ENCODE measurements at regions not wholly inside any gene's neighbourhood (a gene's known extent, or its start where the extent isn't known, plus 50 kb on each side); places are given as distances from the start of the nearest gene placed in this dataset.

DNA sequence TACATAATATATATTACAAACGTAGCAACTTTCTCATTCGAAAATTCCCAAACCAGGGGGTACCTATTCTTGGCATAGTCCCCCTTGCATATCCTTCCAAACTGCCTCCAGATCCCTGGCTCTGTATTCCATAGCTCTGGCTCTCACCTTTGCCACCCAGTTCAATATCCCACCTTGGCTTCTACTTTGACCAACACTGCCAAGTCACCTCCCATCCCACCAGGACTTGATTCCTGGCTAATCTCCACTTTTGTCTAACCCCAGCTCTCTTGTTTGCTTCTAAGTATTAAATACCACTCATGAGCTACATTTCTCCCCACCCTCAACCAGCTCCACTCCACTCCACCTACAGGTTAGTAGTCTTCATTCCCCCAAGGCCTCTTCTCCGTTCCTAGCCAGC lies 103.2 kb upstream of the WDR75 start:
- peaks cover 8 to 15% of the 10 kb centered on the region in 2 donors for H3K9me3 ChIP-seq
- peaks cover 0 to 4% (median 2%) of the 10 kb centered on the region in 4 donors for H3K4me1 ChIP-seq
- peak overlapping the region; percentile 70 to 81 (median 76) for H3K27ac ChIP-seq
- H3K4me3 ChIP-seq: no peak overlapping the region
- no peak for DNase-seq
- intact Hi-C loops (cut with DNase I; ENCODE audit: low total_unique reads) (no loop called here), in situ Hi-C loops (cut with MboI; ENCODE audit: low pct_ligation_motif_present in 1 of 4, low pct_unique_long_range_greater_than_20kb in 1 of 4, low sequenced_read_pairs in 3 of 4) (no loop called here)
- TF ChIP-seq POLR2A (IDR thresholded peaks at IDR 0.05) (no peak), POLR2AphosphoS5 (IDR thresholded peaks at IDR 0.05) (no peak), EP300 (IDR thresholded peaks at IDR 0.05; ENCODE audit: low read depth) (no peak)
- TF ChIP-seq, protein P1, sequence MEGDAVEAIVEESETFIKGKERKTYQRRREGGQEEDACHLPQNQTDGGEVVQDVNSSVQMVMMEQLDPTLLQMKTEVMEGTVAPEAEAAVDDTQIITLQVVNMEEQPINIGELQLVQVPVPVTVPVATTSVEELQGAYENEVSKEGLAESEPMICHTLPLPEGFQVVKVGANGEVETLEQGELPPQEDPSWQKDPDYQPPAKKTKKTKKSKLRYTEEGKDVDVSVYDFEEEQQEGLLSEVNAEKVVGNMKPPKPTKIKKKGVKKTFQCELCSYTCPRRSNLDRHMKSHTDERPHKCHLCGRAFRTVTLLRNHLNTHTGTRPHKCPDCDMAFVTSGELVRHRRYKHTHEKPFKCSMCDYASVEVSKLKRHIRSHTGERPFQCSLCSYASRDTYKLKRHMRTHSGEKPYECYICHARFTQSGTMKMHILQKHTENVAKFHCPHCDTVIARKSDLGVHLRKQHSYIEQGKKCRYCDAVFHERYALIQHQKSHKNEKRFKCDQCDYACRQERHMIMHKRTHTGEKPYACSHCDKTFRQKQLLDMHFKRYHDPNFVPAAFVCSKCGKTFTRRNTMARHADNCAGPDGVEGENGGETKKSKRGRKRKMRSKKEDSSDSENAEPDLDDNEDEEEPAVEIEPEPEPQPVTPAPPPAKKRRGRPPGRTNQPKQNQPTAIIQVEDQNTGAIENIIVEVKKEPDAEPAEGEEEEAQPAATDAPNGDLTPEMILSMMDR (IDR thresholded peaks at IDR 0.05): no peak
- no peaks in the 10 kb centered on the region for H3K27me3 ChIP-seq
- H3K36me3 ChIP-seq: no peaks in the 10 kb centered on the region
- WGBS, 2 donors (ENCODE audit: low coverage in 1 of 2): 57 to 72% methylated on average over 3 of the region's 3 CpGs

DNA sequence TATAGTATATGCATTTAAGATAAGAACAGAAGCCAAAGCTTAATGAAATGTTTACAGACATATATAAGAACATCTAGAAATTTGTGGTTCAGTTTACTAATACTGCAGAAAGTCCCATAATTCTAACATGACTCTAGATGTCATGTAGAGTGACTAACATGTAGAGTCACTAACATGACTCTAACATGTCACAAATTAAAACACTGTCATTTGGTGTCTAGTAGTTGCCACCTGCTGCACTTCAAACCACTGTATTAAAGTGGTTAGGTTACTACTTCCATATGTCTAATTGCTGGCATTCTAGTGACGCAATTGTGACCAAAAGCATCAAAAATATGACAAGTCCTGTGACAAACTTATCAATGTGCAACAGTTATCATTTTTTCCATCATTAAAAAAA lies 100.2 kb upstream of the WDR75 start:
- Histone ChIP-seq H3K27me3 (no peaks in the 10 kb centered on the region), H3K9me3 (peaks cover 8 to 15% of the 10 kb centered on the region in 2 donors), H3K36me3 (no peaks in the 10 kb centered on the region), H3K4me3 (no peak overlapping the region), H3K4me1 (peaks cover 0 to 17% (median 9%) of the 10 kb centered on the region in 4 donors), H3K27ac (no peak overlapping the region)
- 92 to 100% methylated on average over 1 of the region's 1 CpG for WGBS, 2 donors (ENCODE audit: low coverage in 1 of 2)
- intact Hi-C loops (cut with DNase I; ENCODE audit: low total_unique reads) (loop anchor here (10.0 kb wide), 1 partner anchor 54 kb away; no protein-coding TSS in a partner anchor), in situ Hi-C loops (cut with MboI; ENCODE audit: low pct_ligation_motif_present in 1 of 4, low pct_unique_long_range_greater_than_20kb in 1 of 4, low sequenced_read_pairs in 3 of 4) (no loop called here)
- TF ChIP-seq, protein P1 (IDR thresholded peaks at IDR 0.05): no peak
- TF ChIP-seq POLR2AphosphoS5 (IDR thresholded peaks at IDR 0.05): no peak
- no peak for TF ChIP-seq POLR2A (IDR thresholded peaks at IDR 0.05)
- no peak for TF ChIP-seq EP300 (IDR thresholded peaks at IDR 0.05; ENCODE audit: low read depth)
- DNase-seq: no peak

DNA sequence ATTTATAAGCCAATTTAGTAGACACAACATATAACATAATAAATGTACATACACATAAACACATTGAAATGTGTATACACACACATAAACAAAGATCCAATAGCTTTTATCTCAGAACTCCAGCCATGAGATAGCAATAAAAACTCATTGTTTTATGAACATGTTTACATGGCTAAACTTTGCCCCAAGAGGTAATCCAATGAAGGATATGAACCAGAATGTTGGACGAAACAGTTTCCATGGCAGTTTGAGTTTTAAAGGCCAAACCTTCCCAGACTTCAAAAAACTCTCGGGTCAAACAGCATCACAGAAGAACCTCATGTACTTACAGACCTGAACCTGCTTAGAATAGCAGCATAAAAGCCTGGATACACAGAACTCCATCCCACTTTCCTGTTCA lies 97.2 kb upstream of the WDR75 start:
- WGBS, 2 donors (ENCODE audit: low coverage in 1 of 2): 17 to 35% methylated on average over 2 of the region's 2 CpGs
- intact Hi-C loops (cut with DNase I; ENCODE audit: low total_unique reads) (loop anchor here (10.0 kb wide), 1 partner anchor 51 kb away; no protein-coding TSS in a partner anchor), in situ Hi-C loops (cut with MboI; ENCODE audit: low pct_ligation_motif_present in 1 of 4, low pct_unique_long_range_greater_than_20kb in 1 of 4, low sequenced_read_pairs in 3 of 4) (no loop called here)
- Histone ChIP-seq H3K4me3 (no peak overlapping the region), H3K27me3 (no peaks in the 10 kb centered on the region), H3K9me3 (peaks cover 8 to 12% of the 10 kb centered on the region in 2 donors), H3K4me1 (peaks cover 0 to 25% (median 13%) of the 10 kb centered on the region in 4 donors), H3K36me3 (no peaks in the 10 kb centered on the region), H3K27ac (peak overlapping the region in 3 of 4 donors; percentile 35 to 69 (median 55))
- DNase-seq: no peak
- TF ChIP-seq POLR2AphosphoS5 (IDR thresholded peaks at IDR 0.05) (no peak), POLR2A (IDR thresholded peaks at IDR 0.05) (no peak), EP300 (IDR thresholded peaks at IDR 0.05; ENCODE audit: low read depth) (no peak)
- TF ChIP-seq, protein P1 (IDR thresholded peaks at IDR 0.05): no peak

DNA sequence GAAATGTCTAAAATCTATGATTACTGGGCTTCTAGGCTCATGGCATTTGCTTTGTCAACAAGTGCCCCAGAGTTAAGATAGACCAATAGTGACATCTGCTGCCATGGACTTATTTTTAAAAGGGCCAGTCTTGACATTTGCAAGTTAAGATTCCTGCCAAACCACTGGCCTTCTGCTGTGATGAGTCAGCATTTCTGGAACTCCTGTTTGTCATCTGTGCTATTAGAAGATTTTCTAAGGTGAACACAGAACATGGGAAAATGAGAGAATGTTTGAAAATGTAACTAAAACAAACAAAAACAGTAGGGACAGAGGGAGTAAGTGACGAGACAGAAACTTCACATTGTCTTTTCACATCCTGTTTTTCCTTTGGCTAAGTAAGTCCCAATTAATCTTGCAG lies 93.7 kb upstream of the WDR75 start:
- H3K36me3 ChIP-seq: no peaks in the 10 kb centered on the region
- no peak for TF ChIP-seq EP300 (IDR thresholded peaks at IDR 0.05; ENCODE audit: low read depth)
- peak; percentile 14 to 53 (median 21) for TF ChIP-seq POLR2AphosphoS5 (IDR thresholded peaks at IDR 0.05)
- no peak overlapping the region for H3K4me3 ChIP-seq
- H3K9me3 ChIP-seq: no peaks in the 10 kb centered on the region
- no peaks in the 10 kb centered on the region for H3K27me3 ChIP-seq
- in situ Hi-C loops (cut with MboI; ENCODE audit: low pct_ligation_motif_present in 1 of 4, low pct_unique_long_range_greater_than_20kb in 1 of 4, low sequenced_read_pairs in 3 of 4): no loop called here
- peak; percentile 19 for DNase-seq
- peak overlapping the region; percentile 59 to 75 (median 70) for H3K27ac ChIP-seq
- intact Hi-C loops (cut with DNase I; ENCODE audit: low total_unique reads): loop anchor here (5.0 to 10.0 kb wide), 2 partner anchors 47 to 65 kb away; no protein-coding TSS in a partner anchor
- WGBS, 2 donors (ENCODE audit: low coverage in 1 of 2): 39 to 67% methylated on average over 1 of the region's 1 CpG
- H3K4me1 ChIP-seq: peaks cover 2 to 31% (median 13%) of the 10 kb centered on the region in 4 donors

- no peak for DNase-seq
- intact Hi-C loops (cut with DNase I; ENCODE audit: low total_unique reads): loop anchor here (5.0 to 10.0 kb wide), 2 partner anchors 46 to 64 kb away; no protein-coding TSS in a partner anchor
- Histone ChIP-seq H3K36me3 (no peaks in the 10 kb centered on the region), H3K4me3 (no peak overlapping the region), H3K27ac (peak overlapping the region; percentile 59 to 75 (median 70)), H3K4me1 (peaks cover 2 to 31% (median 12%) of the 10 kb centered on the region in 4 donors), H3K9me3 (no peaks in the 10 kb centered on the region), H3K27me3 (no peaks in the 10 kb centered on the region)
- TF ChIP-seq, protein P1 (IDR thresholded peaks at IDR 0.05): no peak
- TF ChIP-seq POLR2AphosphoS5 (IDR thresholded peaks at IDR 0.05) (no peak), EP300 (IDR thresholded peaks at IDR 0.05; ENCODE audit: low read depth) (no peak), POLR2A (IDR thresholded peaks at IDR 0.05) (no peak)
- 53 to 78% methylated on average over 1 of the region's 1 CpG for WGBS, 2 donors (ENCODE audit: low coverage in 1 of 2)
- in situ Hi-C loops (cut with MboI; ENCODE audit: low pct_ligation_motif_present in 1 of 4, low pct_unique_long_range_greater_than_20kb in 1 of 4, low sequenced_read_pairs in 3 of 4): no loop called here
Measured at GRCh38 chr2:189348369-189348768, 92.9 kb upstream of the WDR75 start.

All from transverse colon (tissue), 4 donors.